ENCODE measurements at regions not wholly inside any gene's neighbourhood (a gene's known extent, or its start where the extent isn't known, plus 50 kb on each side); places are given as distances from the start of the nearest gene placed in this dataset.

DNA sequence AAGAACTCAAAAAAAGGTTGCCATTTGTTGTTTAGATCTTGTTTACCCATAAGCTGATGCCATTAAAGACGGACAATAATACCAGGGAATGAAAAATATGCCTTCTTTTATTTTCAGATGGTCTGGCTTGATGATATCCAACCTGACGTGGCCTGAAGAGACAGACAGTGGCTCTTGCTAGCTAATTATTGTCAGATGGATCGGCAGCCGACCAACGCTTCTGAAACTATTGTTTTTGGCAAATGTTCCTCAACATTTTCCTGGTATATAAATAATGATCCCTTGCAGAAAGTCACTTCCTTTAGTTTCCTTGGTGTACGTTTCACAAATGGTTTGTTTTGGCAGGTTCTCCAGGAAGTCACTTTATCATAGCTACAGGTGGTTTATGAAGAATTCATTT is 290.9 kb upstream of the TSHZ2 start:
- no peak for FAIRE-seq
- no peak for TF ChIP-seq CBX5 (IDR thresholded peaks at IDR 0.05; ENCODE audit: low read depth, low read length)
- no peak for TF ChIP-seq TEAD4 (IDR thresholded peaks at IDR 0.05; ENCODE audit: low read depth, low read length)
- TF ChIP-seq RBBP5 (IDR thresholded peaks at IDR 0.05; ENCODE audit: borderline replicate concordance, low read depth, low read length), result no peak
- no peak for TF ChIP-seq BACH1 (IDR thresholded peaks at IDR 0.05; ENCODE audit: low read length)
- TF ChIP-seq, protein P1, sequence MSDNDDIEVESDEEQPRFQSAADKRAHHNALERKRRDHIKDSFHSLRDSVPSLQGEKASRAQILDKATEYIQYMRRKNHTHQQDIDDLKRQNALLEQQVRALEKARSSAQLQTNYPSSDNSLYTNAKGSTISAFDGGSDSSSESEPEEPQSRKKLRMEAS (IDR thresholded peaks at IDR 0.05), result no peak
- no peak for TF ChIP-seq TBP (IDR thresholded peaks at IDR 0.05; ENCODE audit: low read depth, low read length)
- no peak for TF ChIP-seq SIN3A (conservative IDR thresholded peaks at IDR 0.05 in 1 of 2, IDR thresholded peaks at IDR 0.05 in 1 of 2; ENCODE audit: low read depth in 1 of 2, low read length in 2 of 2)
- TF ChIP-seq MAFK (IDR thresholded peaks at IDR 0.05; ENCODE audit: low read depth, low read length), result no peak

More for the DNA sequence above, 290.9 kb upstream of the TSHZ2 start:
- Histone ChIP-seq H2BK15ac (ENCODE audit: low read length) (no peak overlapping the region), H2AFZ (ENCODE audit: low read length) (no peak overlapping the region), H2BK5ac (ENCODE audit: low read depth, low read length) (no peak overlapping the region), H4K8ac (ENCODE audit: extremely low read depth, insufficient read depth, low read length) (no peak overlapping the region), H3K27ac (ENCODE audit: low read depth, low read length) (no peak overlapping the region), H3K4me3 (ENCODE audit: extremely low read depth in 1 of 4, insufficient read depth in 2 of 4, low read depth in 3 of 4, low read length in 4 of 4) (no peak overlapping the region), H3K27me3 (replicated peaks in 1 of 4; ENCODE audit: control insufficient read depth in 3 of 4, extremely low read depth in 1 of 4, insufficient read depth in 3 of 4, low read length in 3 of 4) (no peaks in the 10 kb centered on the region), H3K9me3 (ENCODE audit: insufficient read depth in 2 of 2, low read depth in 1 of 2, low read length in 1 of 2) (no peaks in the 10 kb centered on the region), H3K23me2 (ENCODE audit: low read depth, low read length) (no peaks in the 10 kb centered on the region), H2AK5ac (ENCODE audit: low read depth, low read length) (no peak overlapping the region), H4K20me1 (replicated peaks in 1 of 2; ENCODE audit: control insufficient read depth in 1 of 2, insufficient read depth in 2 of 2, low read length in 2 of 2) (no peaks in the 10 kb centered on the region), H2BK12ac (ENCODE audit: low read depth, low read length) (no peak overlapping the region), H3K36me3 (ENCODE audit: control insufficient read depth in 2 of 4, insufficient read depth in 4 of 4, low read length in 3 of 4) (no peaks in the 10 kb centered on the region), H3K4me2 (ENCODE audit: insufficient read depth in 1 of 2, low read depth in 2 of 2, low read length in 2 of 2) (no peak overlapping the region), H3K4me1 (replicated peaks in 1 of 4; ENCODE audit: control insufficient read depth in 3 of 4, insufficient read depth in 4 of 4, low read length in 3 of 4) (no peaks in the 10 kb centered on the region; a peak in 3 of 7 replicates), H2BK120ac (replicated peaks; ENCODE audit: low read depth, low read length) (no peak overlapping the region), H4K91ac (replicated peaks; ENCODE audit: insufficient read length, low read length) (no peak overlapping the region), H3K23ac (ENCODE audit: insufficient read length) (no peak overlapping the region), H3K9ac (replicated peaks in 1 of 4; ENCODE audit: extremely low read depth in 1 of 4, low read depth in 3 of 4, low read length in 3 of 4) (no peak overlapping the region), H3K56ac (replicated peaks; ENCODE audit: insufficient read length, low read depth, low read length) (no peak overlapping the region), H4K5ac (ENCODE audit: insufficient read length, low read depth, low read length) (no peak overlapping the region), H3K18ac (ENCODE audit: extremely low read depth, low read length) (no peak overlapping the region), H3K4ac (replicated peaks; ENCODE audit: insufficient read length, low read depth, low read length) (no peak overlapping the region), H3K79me2 (ENCODE audit: control insufficient read depth in 1 of 2, insufficient read depth in 2 of 2, low read length in 2 of 2) (no peaks in the 10 kb centered on the region), H3K79me1 (ENCODE audit: low read depth, low read length) (no peaks in the 10 kb centered on the region), H2BK20ac (ENCODE audit: low read length) (no peak overlapping the region), H3K14ac (ENCODE audit: insufficient read length) (no peak overlapping the region)
- WGBS, 2 experiments (ENCODE audit: extremely low coverage in 1 of 2, insufficient coverage in 1 of 2, insufficient read length in 1 of 2, insufficient replicate concordance in 2 of 2, low coverage in 1 of 2, low lambda C conversion rate in 2 of 2, missing lambda C conversion rate in 1 of 2), result 82% methylated on average over 6 of the region's 6 CpGs; no CpG with 5 or more reads in 1 of the 2 experiments
- no peak for DNase-seq (ENCODE audit: low read depth in 1 of 2, low spot score in 2 of 2)
- ChIA-PET CTCF (ENCODE audit: partially characterized antibody) (interaction anchor here (1.2 kb wide), 1 partner anchor 349 kb away, joined by 3 read pairs; no protein-coding TSS in a partner anchor), POLR2A (ENCODE audit: partially characterized antibody) (no interaction called here)

Measured in H1 (cell line).